GM23248 (cell line): ENCODE measurements at regions not wholly inside any gene's neighbourhood (a gene's known extent, or its start where the extent isn't known, plus 50 kb on each side); places are given as distances from the start of the nearest gene placed in this dataset.

Experiments used
- EZH2 ChIP-seq: fragments of 200-600 bp; sonication (generic); IDR thresholded peaks from 2 replicates; pipeline ENCODE4 v1.6.1; 2018; ENCODE audit warnings: antibody characterized with exemption, mild to moderate bottlenecking; ENCODE audit not compliant: insufficient read depth, poor library complexity, severe bottlenecking
- EZH2phosphoT487 ChIP-seq: fragments of 200-600 bp; sonication (generic); IDR thresholded peaks from 2 replicates; pipeline ENCODE4 v1.6.1; 2018; ENCODE audit warnings: antibody characterized with exemption, moderate library complexity, mild to moderate bottlenecking, low read depth; ENCODE audit not compliant: insufficient read depth

- TF ChIP-seq EZH2 (no peak), EZH2phosphoT487 (no peak)
Measured at GRCh38 chr12:59316938-59317337, 278.9 kb upstream of the SLC16A7 start.
